Brain pericyte (primary cell): ENCODE measurements at regions not wholly inside any gene's neighbourhood (a gene's known extent, or its start where the extent isn't known, plus 50 kb on each side); places are given as distances from the start of the nearest gene placed in this dataset.
"Not testable (repeated sequence)": the region's sequence is repeated elsewhere in the genome, so short reads cannot be mapped to it uniquely, and the experiment has no call there.

Source experiments
- DNase-seq: peaks from one replicate; pipeline ENCODE4 v3.0.0-alpha.2; 2012; ENCODE audit warnings: low read depth, low spot score

GRCh38 chr22:19599626-19600243 lies 75.5 kb upstream of the CLDN5 start:
- DNase-seq: no peak

DNA sequence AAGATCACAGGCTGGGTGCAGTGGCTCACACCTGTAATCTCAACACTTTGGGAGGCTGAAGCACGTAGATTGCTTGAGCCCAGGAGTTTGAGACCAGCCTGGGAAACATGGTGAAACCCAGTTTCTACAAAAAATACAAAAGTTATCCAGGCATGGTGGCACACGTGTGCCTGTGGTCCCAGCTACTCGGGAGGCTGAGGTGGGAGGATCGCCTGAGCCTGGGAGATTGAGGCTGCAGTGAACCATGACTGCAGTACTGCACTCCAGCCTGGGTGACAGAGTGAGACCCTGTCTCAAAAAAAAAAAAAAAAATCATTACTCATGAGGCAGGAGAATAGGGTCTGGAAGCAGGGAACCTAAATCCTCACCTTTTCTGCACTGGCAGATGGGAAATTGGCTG lies 79.1 kb upstream of the CLDN5 start:
- DNase-seq: not testable (repeated sequence)

GRCh38 chr22:19603767-19604166 lies 79.6 kb upstream of the CLDN5 start:
- no peak for DNase-seq

DNA sequence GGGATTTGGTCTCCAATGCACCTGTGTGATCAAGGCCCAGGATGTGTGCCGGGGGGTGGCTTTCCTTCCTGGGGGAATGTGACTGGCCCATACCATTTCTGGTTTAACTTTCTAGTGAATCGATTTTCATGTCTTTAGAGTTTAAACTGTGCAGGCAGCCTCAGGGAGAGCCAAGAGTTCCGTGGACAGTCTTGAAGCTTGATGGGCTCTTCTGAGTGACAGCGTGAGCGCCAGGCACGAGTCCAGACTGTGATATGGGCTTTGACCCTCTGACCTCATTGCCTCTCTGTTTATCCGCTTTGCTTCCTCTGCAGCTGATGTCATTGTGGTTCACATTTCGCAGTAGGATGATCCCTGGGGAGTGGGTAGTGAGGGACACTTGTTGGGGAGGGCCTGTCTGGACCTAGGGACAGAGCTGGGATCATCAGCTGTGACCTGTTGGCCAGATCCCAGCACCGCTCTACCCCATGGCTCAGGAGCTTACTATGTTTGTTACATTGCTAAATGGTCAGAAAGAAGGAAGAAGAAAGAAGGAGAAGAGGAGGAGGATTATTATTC lies 80.6 kb upstream of the CLDN5 start:
- no peak for DNase-seq

DNA sequence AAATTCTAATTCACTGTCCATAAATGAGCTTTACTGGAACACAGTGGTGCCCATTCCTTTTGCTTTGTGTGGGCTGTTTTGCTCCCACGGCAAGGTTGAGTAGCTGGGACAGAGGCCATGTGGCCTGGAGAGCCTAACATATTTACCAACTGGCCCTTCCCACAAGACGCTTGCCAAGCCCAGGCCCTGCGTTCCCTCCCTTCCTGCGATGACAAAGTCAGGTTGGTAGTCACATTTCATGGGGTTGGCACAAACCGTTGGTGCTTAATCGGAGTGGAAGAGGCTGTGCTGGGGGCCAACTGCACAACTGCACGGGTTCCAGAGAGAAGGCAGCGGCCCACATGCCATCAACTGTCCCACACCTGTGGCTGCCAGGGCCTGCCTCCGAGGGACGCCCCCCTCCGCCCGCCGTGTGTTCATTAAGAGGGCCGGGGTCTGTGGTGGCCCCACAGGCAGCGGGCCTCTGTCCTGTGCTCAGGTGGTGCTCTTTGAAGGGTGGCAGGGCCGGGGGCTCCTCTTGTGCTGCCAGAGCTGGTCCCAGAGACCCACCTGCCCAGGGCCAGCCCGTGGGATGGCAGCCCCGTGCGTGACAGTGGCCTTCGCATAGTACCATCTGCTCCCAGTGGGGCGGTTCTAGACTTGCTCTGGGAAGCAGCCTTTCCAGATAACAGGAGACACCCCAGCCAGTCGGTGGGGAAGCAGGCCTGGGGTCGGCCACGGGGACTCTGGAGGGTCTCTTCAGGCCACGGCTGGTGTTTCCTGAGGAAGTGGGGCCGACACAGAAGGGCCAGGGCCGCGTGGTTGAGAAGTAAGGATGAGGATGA lies 81.5 kb upstream of the CLDN5 start:
- no peak for DNase-seq

DNA sequence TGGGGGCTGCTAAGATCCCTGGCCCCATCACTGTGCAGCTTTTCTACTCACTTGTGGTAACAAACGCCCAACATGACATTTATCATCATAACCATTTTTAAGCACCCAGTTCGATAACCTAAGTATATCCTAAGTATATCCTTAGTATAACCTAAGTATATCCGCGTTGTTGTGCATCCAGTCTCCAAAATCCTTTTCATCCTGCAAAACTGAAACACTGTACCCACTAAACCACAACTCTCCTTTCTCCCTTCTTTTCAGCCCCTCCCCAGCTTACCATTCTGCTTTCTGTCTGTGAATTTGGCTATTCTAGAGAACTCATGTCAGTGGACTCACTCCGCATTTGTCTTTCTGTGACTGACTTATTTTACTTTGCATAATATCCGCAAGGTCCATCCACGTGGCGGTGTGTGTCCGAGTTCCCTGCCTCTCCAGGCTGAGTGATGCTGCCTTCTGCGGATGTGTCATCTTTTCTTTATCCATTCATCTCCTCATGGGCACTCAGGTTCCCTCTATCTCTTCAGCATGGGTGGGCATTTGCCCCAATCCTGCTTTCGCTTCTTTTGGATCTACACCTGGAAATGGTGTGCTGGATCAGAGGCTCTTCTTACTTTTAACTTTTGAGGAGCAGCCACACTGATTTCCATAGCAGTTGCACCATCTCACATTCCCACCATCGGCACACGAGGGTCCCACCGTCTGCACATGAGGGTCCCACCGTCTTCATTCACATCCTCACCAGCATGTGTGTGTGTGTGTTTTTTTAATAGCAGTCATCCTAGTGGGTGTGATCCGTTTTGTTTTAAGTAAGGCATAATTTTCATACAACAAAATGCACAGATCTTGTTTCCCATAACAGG lies 82.4 kb upstream of the CLDN5 start:
- no peak for DNase-seq

DNA sequence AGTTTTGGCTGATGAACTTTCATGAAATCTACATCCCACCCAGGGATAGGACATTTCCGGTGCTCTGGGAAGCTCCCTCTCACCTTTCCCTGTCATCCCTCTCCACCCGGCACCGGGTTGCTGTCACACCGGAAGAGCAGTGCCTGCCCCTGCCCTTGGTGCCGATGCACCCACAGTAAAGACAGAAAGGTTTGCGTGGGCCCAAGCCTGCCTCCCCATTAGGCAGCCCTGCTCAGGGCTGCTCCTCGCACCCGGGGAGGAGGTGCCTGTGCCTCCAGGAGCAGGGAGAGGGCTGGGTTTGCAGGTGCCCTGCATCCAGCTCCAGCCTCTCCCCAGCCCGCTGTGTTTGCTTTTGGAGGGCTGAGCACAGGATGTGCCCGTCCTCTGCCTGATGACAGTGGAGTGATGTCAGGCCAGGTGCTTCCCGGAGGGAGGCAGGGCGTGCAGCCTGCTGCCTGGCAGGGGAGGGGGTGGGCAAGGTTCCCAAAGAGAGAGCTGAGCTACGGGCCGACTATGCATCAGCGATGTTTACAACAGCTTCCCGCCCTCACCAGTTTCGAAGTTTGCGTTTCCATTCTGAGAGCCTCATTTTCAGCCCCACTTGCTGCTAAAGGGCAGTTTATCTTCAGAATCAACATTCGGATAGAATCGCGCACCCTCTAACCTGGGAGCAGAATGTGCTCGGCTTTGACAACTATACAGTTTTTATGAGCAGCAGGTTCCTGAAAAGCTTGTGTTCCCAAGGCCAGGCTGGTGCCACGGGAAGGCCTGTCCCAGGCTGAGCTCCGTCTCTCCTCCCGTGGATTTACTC lies 83.2 kb upstream of the CLDN5 start:
- no peak for DNase-seq

DNA sequence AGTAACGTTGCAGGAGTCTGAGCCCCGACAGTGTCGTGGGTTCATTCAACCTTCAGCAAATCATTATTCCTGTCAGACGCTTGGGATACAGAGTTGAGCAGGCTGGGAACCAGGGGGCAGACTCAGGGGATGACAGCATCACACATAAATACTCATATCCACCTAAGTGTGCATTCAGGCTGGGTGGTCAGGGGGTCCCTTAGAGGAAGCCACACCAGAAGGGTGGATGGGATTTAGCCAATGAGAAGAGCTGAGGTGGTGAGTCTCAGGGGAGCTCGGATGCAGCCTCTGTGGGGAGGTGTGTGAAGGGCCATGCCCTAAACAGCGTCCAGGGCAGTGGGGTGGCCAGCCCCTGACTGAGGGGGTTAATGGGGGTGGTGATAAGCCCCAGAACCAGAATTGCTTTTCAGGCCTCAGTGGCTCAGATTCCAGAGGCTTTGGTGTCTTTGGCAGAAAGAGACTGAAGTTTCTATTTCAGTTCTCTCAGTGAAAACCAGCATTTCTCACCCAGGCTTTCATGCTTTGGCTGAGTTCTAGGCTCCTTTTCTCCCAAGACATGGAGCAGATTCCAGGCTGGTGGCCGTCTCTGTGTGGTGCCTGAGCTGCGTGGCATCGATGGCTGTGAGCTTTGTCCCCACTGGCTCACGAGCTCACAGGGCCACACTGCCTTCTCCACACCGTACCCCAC lies 83.9 kb upstream of the CLDN5 start:
- no peak for DNase-seq

DNA sequence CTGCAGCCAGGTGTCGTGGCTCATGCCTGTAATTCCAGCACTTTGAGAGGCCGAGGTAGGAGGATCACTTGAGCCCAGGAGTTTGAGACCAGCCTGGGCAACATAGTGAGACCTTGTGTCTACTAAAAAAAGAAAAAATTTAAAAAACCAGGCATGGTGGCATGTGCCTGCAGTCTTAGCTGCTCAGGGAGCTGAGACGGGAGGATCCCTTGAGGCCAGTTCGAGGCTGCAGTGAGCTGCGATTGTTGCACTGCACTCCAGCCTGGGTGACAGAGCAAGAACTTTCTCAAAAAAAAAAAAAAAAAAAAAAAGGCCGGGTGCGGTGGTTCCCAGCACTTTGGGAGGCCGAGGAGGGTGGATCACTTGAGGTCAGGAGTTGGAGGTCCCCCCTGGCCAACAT lies 85.5 kb upstream of the CLDN5 start:
- not testable (repeated sequence) for DNase-seq

DNA sequence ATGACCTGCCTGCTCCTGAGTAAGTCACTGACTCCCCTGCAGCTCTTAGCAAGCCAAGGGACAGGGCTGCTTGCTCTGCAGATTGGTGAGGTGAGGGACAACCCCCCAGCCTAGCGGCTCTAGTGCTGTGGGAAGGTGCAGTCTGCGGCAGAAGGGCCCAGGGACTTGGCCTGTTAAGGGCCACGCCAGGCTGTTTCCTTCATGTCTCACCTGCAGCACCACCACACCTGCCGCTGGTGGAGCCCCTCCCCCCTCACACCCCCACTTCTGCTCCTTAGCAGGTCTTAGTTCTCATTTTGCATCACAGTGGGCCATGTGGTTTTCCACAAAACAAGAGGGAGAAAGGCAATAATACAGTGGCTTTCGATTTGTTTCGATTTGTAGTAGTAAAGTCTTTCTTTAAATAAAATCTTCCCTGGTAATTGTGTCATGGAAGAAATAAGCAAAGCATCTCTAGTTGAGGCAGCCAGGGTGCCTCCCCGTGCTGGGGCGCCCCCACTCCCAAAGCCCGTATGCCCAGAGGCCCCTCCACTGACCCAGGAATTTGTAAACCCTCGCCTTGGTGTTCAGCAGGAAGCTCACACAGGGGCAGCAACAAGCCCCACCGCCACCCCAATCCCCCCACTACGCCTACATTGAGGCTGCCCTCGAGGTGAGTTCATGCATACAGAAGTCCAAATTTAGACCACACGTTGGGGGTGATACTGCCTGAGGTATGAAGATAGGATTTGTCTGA lies 86.5 kb upstream of the CLDN5 start:
- no peak for DNase-seq

DNA sequence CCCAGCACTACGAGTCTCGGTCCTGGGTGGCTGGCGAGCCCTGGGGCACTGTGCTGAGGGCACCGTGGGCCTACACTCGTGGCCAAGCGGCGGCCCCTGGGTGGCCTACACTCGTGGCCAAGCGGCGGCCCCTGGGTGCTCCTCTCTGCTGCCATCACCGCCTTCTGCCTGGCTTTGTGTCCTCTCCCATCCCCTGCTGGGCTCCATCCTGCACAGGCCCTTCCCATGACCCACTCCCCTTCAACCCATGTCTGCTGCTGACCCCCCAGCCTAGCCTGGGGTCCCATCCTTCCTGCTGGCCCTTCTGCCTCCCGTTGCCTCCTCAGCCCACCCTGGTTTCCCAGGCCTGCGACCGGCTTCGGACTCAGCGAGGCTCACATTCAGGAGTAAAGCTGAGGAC lies 87.4 kb upstream of the CLDN5 start:
- no peak for DNase-seq

GRCh38 chr22:19612866-19613572 lies 88.8 kb upstream of the CLDN5 start:
- no peak for DNase-seq

DNA sequence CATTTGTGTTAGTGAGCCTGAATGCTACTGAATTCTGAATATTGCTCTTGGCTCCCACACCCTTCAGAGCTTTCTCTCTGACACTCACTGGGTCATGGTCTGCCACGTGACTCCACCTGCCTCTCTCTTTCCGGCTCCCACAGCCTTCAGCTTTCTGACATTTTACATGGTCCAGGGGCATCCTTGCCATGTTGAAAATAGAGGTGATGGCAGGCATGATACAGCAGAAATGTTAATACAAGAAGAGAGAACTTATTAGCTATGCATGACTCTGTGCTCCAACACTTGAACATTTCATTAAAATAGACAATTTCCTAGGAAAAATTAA lies 90.3 kb upstream of the CLDN5 start:
- no peak for DNase-seq

- DNase-seq: no peak
These were observed 90.8 kb upstream of the CLDN5 start for GRCh38 chr22:19615001-19615461.

GRCh38 chr22:19615867-19616581 lies 91.8 kb upstream of the CLDN5 start:
- no peak for DNase-seq

DNA sequence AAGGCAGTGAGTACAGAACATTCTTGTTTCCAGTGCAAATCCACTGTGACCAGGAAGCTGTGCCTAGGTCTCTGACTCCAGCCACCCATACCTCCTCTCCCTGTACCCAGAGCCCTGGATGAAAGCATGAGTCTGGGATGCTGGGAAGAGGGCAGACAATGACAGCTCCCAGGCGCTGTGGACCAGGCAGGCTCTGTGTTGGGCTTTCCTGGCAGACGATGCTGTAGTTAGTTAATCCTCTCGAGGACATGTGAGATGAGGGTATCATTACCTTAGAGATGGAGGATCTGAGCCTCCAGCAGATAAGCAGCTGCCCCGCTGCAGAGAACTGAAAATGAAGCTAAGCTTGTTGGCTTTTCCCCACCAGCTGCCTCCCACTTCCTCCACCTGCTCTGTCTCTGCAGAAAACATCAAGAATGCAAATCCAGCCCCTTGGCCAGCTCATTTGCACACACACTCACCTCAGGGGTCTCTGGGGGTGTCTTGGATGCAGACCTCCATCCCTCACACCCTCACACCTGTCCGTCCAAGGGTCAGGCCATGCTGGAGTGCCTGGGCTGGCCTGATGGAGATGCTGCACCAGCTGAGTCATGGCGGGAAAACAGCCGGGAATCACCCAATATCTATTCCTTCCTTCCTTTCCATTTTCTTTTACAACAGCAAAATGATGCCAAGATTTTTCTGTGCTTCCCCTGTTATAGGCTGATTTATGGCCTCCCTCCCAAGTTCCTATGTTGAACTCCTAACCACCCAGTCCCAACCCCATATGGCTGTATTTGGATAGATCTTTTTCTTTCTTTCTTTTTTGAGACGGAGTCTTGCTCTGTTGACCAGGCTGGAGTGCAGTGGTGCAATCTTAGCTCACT lies 94.9 kb upstream of the SEPTIN5 start:
- DNase-seq: no peak

DNA sequence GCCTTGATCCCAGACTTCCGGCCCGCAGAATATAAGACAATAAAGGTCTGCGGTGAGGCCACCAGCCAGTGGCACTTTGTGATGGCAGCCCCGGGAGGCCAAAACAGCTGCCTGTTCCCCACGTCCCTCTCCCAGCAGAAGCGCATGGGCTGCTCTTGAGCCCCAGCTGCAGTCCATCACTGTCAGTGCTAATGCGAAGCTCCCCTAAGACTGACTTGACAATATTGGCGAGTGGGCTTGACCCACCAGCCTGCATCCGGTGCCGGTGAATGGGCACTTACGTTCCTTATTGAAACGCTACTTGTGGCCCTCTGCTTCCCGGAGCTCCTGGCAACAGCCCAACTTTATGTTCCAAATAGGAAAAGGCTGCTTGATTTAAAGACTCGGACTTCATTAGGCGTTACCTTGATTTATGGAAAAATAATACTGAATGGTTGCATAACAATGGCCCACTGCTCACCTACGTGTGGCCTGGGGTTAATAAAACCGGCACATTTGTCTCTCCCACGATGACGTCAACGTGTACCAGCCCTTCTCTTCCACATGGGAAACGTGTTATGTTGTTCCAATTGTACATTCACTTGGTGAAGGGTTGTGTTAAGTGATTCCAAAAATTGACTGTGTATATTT lies 93.4 kb upstream of the SEPTIN5 start:
- no peak for DNase-seq
